Fibroblast of upper back skin (primary cell): ENCODE measurements at regions not wholly inside any gene's neighbourhood (a gene's known extent, or its start where the extent isn't known, plus 50 kb on each side); places are given as distances from the start of the nearest gene placed in this dataset.
"Not testable (repeated sequence)": the region's sequence is repeated elsewhere in the genome, so short reads cannot be mapped to it uniquely, and the experiment has no call there.

Experiments used
- DNase-seq: peaks from one replicate; pipeline ENCODE4 v3.0.0-alpha.2; 2013

- DNase-seq: no peak
Observed at GRCh38 chr7:93830141-93830925, 60.2 kb downstream of the TFPI2 start.

GRCh38 chr7:93828260-93828659 is 62.3 kb downstream of the TFPI2 start:
- no peak for DNase-seq

GRCh38 chr7:93823621-93824020 is 66.9 kb downstream of the TFPI2 start:
- DNase-seq: no peak

- no peak for DNase-seq
Observed at GRCh38 chr7:93821463-93821862, 69.1 kb downstream of the TFPI2 start.

GRCh38 chr7:93819699-93820098 is 70.9 kb downstream of the TFPI2 start:
- no peak for DNase-seq

- peak; percentile 8 for DNase-seq
Observed at GRCh38 chr7:93817526-93817925, 73.0 kb downstream of the TFPI2 start.

- no peak for DNase-seq
Observed at GRCh38 chr7:93817004-93817403, 73.5 kb downstream of the TFPI2 start.

- DNase-seq: no peak
Observed at GRCh38 chr7:93813514-93813913, 77.0 kb downstream of the TFPI2 start.

- no peak for DNase-seq
Observed at GRCh38 chr7:93812061-93812460, 78.5 kb downstream of the TFPI2 start.

GRCh38 chr7:93811198-93811597 is 79.4 kb downstream of the TFPI2 start:
- DNase-seq: no peak

GRCh38 chr7:93810561-93810960 is 80.0 kb downstream of the TFPI2 start:
- DNase-seq: no peak

GRCh38 chr7:93804726-93805125 is 85.8 kb downstream of the TFPI2 start:
- no peak for DNase-seq

- DNase-seq: peak; percentile 25
Observed at GRCh38 chr7:93799750-93800357, 90.7 kb downstream of the TFPI2 start.

GRCh38 chr7:93793084-93793697 is 97.4 kb downstream of the TFPI2 start:
- not testable (repeated sequence) for DNase-seq

- no peak for DNase-seq
Observed at GRCh38 chr7:93779115-93779514, 111.4 kb downstream of the TFPI2 start.

GRCh38 chr7:93778384-93778783 is 112.2 kb downstream of the TFPI2 start:
- no peak for DNase-seq

- DNase-seq: no peak
Observed at GRCh38 chr7:93773446-93773845, 117.1 kb downstream of the TFPI2 start.

- DNase-seq: no peak
Observed at GRCh38 chr7:93765475-93765874, 125.1 kb downstream of the TFPI2 start.

- DNase-seq: no peak
Observed at GRCh38 chr7:93758631-93759030, 131.9 kb downstream of the TFPI2 start.

- no peak for DNase-seq
Observed at GRCh38 chr7:93757426-93757825, 133.1 kb downstream of the TFPI2 start.

- no peak for DNase-seq
Observed at GRCh38 chr7:93756890-93757289, 133.7 kb downstream of the TFPI2 start.

- DNase-seq: no peak
Observed at GRCh38 chr7:93751421-93751820, 139.1 kb downstream of the TFPI2 start.

GRCh38 chr7:93750986-93751385 is 139.6 kb downstream of the TFPI2 start:
- DNase-seq: no peak

- DNase-seq: peak; percentile 4
Observed at GRCh38 chr7:93747019-93747418, 143.5 kb downstream of the TFPI2 start.
